CD14-positive monocyte (primary cell): ENCODE measurements at regions not wholly inside any gene's neighbourhood (a gene's known extent, or its start where the extent isn't known, plus 50 kb on each side); places are given as distances from the start of the nearest gene placed in this dataset.

Experiments used
- DNase-seq, 3 donors: peaks; one replicate each; pipeline ENCODE4 v3.0.0-alpha.2; 2011 to 2022
- H2AFZ ChIP-seq: 2 replicates; pipeline ENCODE4 v1.6.0; 2012; ENCODE audit warnings: mild to moderate bottlenecking, low read depth, low read length, inconsistent platforms; ENCODE audit not compliant: insufficient read depth, poor library complexity, severe bottlenecking
- H3K27ac ChIP-seq, 2 donors: 1 replicate in 1 of 2; 2 replicates in 1 of 2; pipeline ENCODE4 v1.5.1; 2012 to 2013; ENCODE audit warnings: low read length in 2 of 2, control low read depth in 1 of 2, inconsistent platforms in 1 of 2, low read depth in 1 of 2, mild to moderate bottlenecking in 1 of 2
- H3K27me3 ChIP-seq, 2 donors: one replicate each; pipeline versions ENCODE4 v1.6.0 to v1.6.1; 2011 to 2013; ENCODE audit warnings: low read length in 2 of 2; ENCODE audit not compliant: control insufficient read depth in 2 of 2, insufficient read depth in 2 of 2
- H3K36me3 ChIP-seq, 2 donors: replicated peaks in 1 of 2; 1 replicate in 1 of 2; 2 replicates in 1 of 2; pipeline versions ENCODE4 v1.5.1 to v1.6.1; 2012 to 2013; ENCODE audit warnings: low read length in 2 of 2, control low read depth in 1 of 2, inconsistent platforms in 1 of 2, mild to moderate bottlenecking in 1 of 2; ENCODE audit not compliant: insufficient read depth in 2 of 2, control insufficient read depth in 1 of 2
- H3K4me1 ChIP-seq, 2 donors: 1 replicate in 1 of 2; 2 replicates in 1 of 2; pipeline versions ENCODE4 v1.5.1 to v1.6.1; 2012 to 2013; ENCODE audit warnings: low read length in 2 of 2, control low read depth in 1 of 2, inconsistent platforms in 1 of 2, mild to moderate bottlenecking in 1 of 2, moderate library complexity in 1 of 2; ENCODE audit not compliant: insufficient read depth in 2 of 2, control insufficient read depth in 1 of 2
- H3K4me2 ChIP-seq: replicated peaks from 2 replicates; pipeline ENCODE3; 2012; ENCODE audit warnings: low read length, moderate library complexity, mild to moderate bottlenecking; ENCODE audit not compliant: poor library complexity, severe bottlenecking; ENCODE audit errors: extremely low read depth
- H3K4me3 ChIP-seq, 3 experiments: fragments of 200-600 bp in 1 of 3; sonication (generic) in 1 of 3; replicated peaks in 1 of 3; 1 replicate in 2 of 3; 2 replicates in 1 of 3; pipeline ENCODE4 v1.5.1; 2011 to 2013; ENCODE audit warnings: low read length in 3 of 3, mild to moderate bottlenecking in 3 of 3, control low read depth in 2 of 3, low read depth in 2 of 3, inconsistent platforms in 1 of 3, moderate library complexity in 1 of 3
- H3K79me2 ChIP-seq: 2 replicates; pipeline ENCODE4 v1.6.0; 2012; ENCODE audit warnings: mild to moderate bottlenecking, control low read depth, inconsistent platforms, low read length, moderate library complexity; ENCODE audit not compliant: insufficient read depth
- H3K9ac ChIP-seq: 2 replicates; pipeline ENCODE4 v1.6.0; 2017; ENCODE audit warnings: low read length, mild to moderate bottlenecking; ENCODE audit not compliant: insufficient read depth, poor library complexity, severe bottlenecking
- H3K9me3 ChIP-seq, 2 donors: replicated peaks in 1 of 2; 1 replicate in 1 of 2; 2 replicates in 1 of 2; pipeline versions ENCODE4 v1.5.1 to v1.6.1; 2012 to 2013; ENCODE audit warnings: low read length in 2 of 2, control low read depth in 1 of 2; ENCODE audit not compliant: control insufficient read depth in 1 of 2, insufficient read depth in 1 of 2
- H4K20me1 ChIP-seq: 2 replicates; pipeline ENCODE4 v1.6.0; 2012; ENCODE audit warnings: mild to moderate bottlenecking, low read length, control low read depth, moderate library complexity; ENCODE audit not compliant: insufficient read depth
- H3K27ac Mint-ChIP-seq, 7 donors: one replicate each; pipeline ENCODE4 v1.8.0; 2020; ENCODE audit warnings: mild to moderate bottlenecking in 7 of 7, mixed read lengths in 7 of 7, moderate library complexity in 6 of 7, inconsistent platforms in 2 of 7
- H3K27me3 Mint-ChIP-seq, 3 donors: one replicate each; pipeline ENCODE4 v1.8.0; 2021 to 2022; ENCODE audit warnings: low read depth in 3 of 3, mild to moderate bottlenecking in 3 of 3, mixed read lengths in 3 of 3, moderate library complexity in 3 of 3, inconsistent platforms in 1 of 3
- H3K36me3 Mint-ChIP-seq, 2 donors: one replicate each; pipeline ENCODE4 v1.8.0; 2020; ENCODE audit warnings: mixed read lengths in 2 of 2, inconsistent platforms in 1 of 2, mild to moderate bottlenecking in 1 of 2
- H3K4me1 Mint-ChIP-seq: one replicate; pipeline ENCODE4 v1.8.0; 2020; ENCODE audit warnings: mild to moderate bottlenecking, mixed read lengths
- H3K4me3 Mint-ChIP-seq, 2 donors: one replicate each; pipeline ENCODE4 v1.8.0; 2020; ENCODE audit warnings: mild to moderate bottlenecking in 2 of 2, mixed read lengths in 2 of 2, moderate library complexity in 1 of 2
- H3K9me3 Mint-ChIP-seq, 7 donors: one replicate each; pipeline ENCODE4 v1.8.0; 2020 to 2022; ENCODE audit warnings: mixed read lengths in 7 of 7, mild to moderate bottlenecking in 6 of 7, moderate library complexity in 6 of 7, inconsistent platforms in 2 of 7
- CTCF ChIP-seq: fragments of 200-600 bp; IDR thresholded peaks from one replicate; pipeline ENCODE4 v1.8.0; 2022; ENCODE audit warnings: antibody characterized with exemption, mild to moderate bottlenecking
- WGBS: methylation state at CpG from one replicate; pipeline ENCODE4 v1.1.5; 2013; ENCODE audit warnings: missing lambda C conversion rate; ENCODE audit not compliant: insufficient coverage; 5-methylcytosine and 5-hydroxymethylcytosine counted together
- intact Hi-C, 2 donors: fragments of 100-400 bp; cut with micrococcal nuclease; formaldehyde crosslinking; loops; one replicate each; pipeline versions ENCODE4 v1.15.0 to v1.15.1; 2023

- Histone ChIP-seq H2AFZ (no peak overlapping the region), H3K4me3 (no peak overlapping the region), H4K20me1 (no peaks in the 10 kb centered on the region), H3K27me3 (no peaks in the 10 kb centered on the region), H3K4me2 (no peak overlapping the region), H3K4me1 (no peaks in the 10 kb centered on the region), H3K79me2 (no peaks in the 10 kb centered on the region), H3K27ac (no peak overlapping the region), H3K36me3 (no peaks in the 10 kb centered on the region), H3K9ac (no peak overlapping the region), H3K9me3 (peaks cover 10 to 14% of the 10 kb centered on the region in 2 donors)
- H3K4me1 Mint-ChIP-seq = no peaks in the 10 kb centered on the region
- H3K36me3 Mint-ChIP-seq = no peaks in the 10 kb centered on the region
- H3K27ac Mint-ChIP-seq = no peak overlapping the region
- no peak for TF ChIP-seq CTCF
- peaks cover 0 to 9% (median 5%) of the 10 kb centered on the region in 7 donors for H3K9me3 Mint-ChIP-seq
- H3K27me3 Mint-ChIP-seq = no peaks in the 10 kb centered on the region
- no peak for DNase-seq
- intact Hi-C loops = no loop called here
- no peak overlapping the region for H3K4me3 Mint-ChIP-seq
Observed at GRCh38 chr2:4475618-4476017, 772.2 kb downstream of the DCDC2C start.

GRCh38 chr2:4483050-4483449, 779.7 kb downstream of the DCDC2C start:
- WGBS = 75% methylated on average over 1 of the region's 3 CpGs
- H3K27ac Mint-ChIP-seq = no peak overlapping the region
- Histone ChIP-seq H3K79me2 (no peaks in the 10 kb centered on the region), H3K9ac (no peak overlapping the region), H3K27ac (no peak overlapping the region), H3K4me2 (no peak overlapping the region), H2AFZ (no peak overlapping the region), H4K20me1 (no peaks in the 10 kb centered on the region), H3K27me3 (no peaks in the 10 kb centered on the region), H3K4me1 (no peaks in the 10 kb centered on the region), H3K9me3 (peaks cover 22 to 31% of the 10 kb centered on the region in 2 donors), H3K4me3 (no peak overlapping the region), H3K36me3 (no peaks in the 10 kb centered on the region)
- TF ChIP-seq CTCF = no peak
- H3K36me3 Mint-ChIP-seq = no peaks in the 10 kb centered on the region
- intact Hi-C loops = no loop called here
- no peaks in the 10 kb centered on the region for H3K4me1 Mint-ChIP-seq
- DNase-seq = no peak
- no peaks in the 10 kb centered on the region for H3K27me3 Mint-ChIP-seq
- no peak overlapping the region for H3K4me3 Mint-ChIP-seq
- H3K9me3 Mint-ChIP-seq = peaks cover 5 to 26% (median 9%) of the 10 kb centered on the region in 7 donors
